ENCODE measurements at regions not wholly inside any gene's neighbourhood (a gene's known extent, or its start where the extent isn't known, plus 50 kb on each side); places are given as distances from the start of the nearest gene placed in this dataset.

- no peak for DNase-seq
Measured at GRCh38 chr1:14511796-14512585, 86.5 kb upstream of the KAZN start.

- DNase-seq, result no peak
Measured at GRCh38 chr1:14513111-14513510, 85.4 kb upstream of the KAZN start.

- no peak for DNase-seq
Measured at GRCh38 chr1:14514739-14515138, 83.7 kb upstream of the KAZN start.

GRCh38 chr1:14516974-14517840 is 81.3 kb upstream of the KAZN start:
- DNase-seq, result no peak

- DNase-seq, result no peak
Measured at GRCh38 chr1:14517841-14518180, 80.7 kb upstream of the KAZN start.

GRCh38 chr1:14519976-14520375 is 78.5 kb upstream of the KAZN start:
- DNase-seq, result no peak

GRCh38 chr1:14520514-14521163 is 77.8 kb upstream of the KAZN start:
- no peak for DNase-seq

GRCh38 chr1:14521622-14522021 is 76.9 kb upstream of the KAZN start:
- DNase-seq, result no peak

GRCh38 chr1:14522077-14522925 is 76.2 kb upstream of the KAZN start:
- no peak for DNase-seq

- DNase-seq, result no peak
Measured at GRCh38 chr1:14522926-14523241, 75.6 kb upstream of the KAZN start.

GRCh38 chr1:14524826-14525636 is 73.5 kb upstream of the KAZN start:
- no peak for DNase-seq

- DNase-seq, result no peak
Measured at GRCh38 chr1:14529475-14529874, 69.0 kb upstream of the KAZN start.

- DNase-seq, result no peak
Measured at GRCh38 chr1:14531519-14531918, 67.0 kb upstream of the KAZN start.

GRCh38 chr1:14535619-14536355 is 62.7 kb upstream of the KAZN start:
- DNase-seq, result no peak

- peak; percentile 18 for DNase-seq
Measured at GRCh38 chr1:14538335-14538734, 60.1 kb upstream of the KAZN start.

GRCh38 chr1:14539309-14539708 is 59.2 kb upstream of the KAZN start:
- no peak for DNase-seq

- DNase-seq, result no peak
Measured at GRCh38 chr1:14539953-14540563, 58.4 kb upstream of the KAZN start.

- DNase-seq, result no peak
Measured at GRCh38 chr1:14541348-14541747, 57.1 kb upstream of the KAZN start.

- DNase-seq, result no peak
Measured at GRCh38 chr1:14543191-14543840, 55.2 kb upstream of the KAZN start.

- DNase-seq, result no peak
Measured at GRCh38 chr1:14544319-14544718, 54.2 kb upstream of the KAZN start.

All from COR-L47 (cell line).